Myocyte (in vitro differentiated cells): ENCODE measurements at regions not wholly inside any gene's neighbourhood (a gene's known extent, or its start where the extent isn't known, plus 50 kb on each side); places are given as distances from the start of the nearest gene placed in this dataset.
"Not testable (repeated sequence)": the region's sequence is repeated elsewhere in the genome, so short reads cannot be mapped to it uniquely, and the experiment has no call there.

Experiments
- DNase-seq: peaks from one replicate; pipeline ENCODE4 v3.0.0-alpha.2; 2012; ENCODE audit warnings: low read depth

- DNase-seq: peak; percentile 73
Measured at GRCh38 chr6:6932968-6933367, 174.8 kb upstream of the RREB1 start.

GRCh38 chr6:6940031-6941025 lies 167.4 kb upstream of the RREB1 start:
- DNase-seq: no peak

- DNase-seq: no peak
Measured at GRCh38 chr6:6941201-6941600, 166.6 kb upstream of the RREB1 start.

GRCh38 chr6:6942091-6942490 lies 165.7 kb upstream of the RREB1 start:
- no peak for DNase-seq

GRCh38 chr6:6942831-6943230 lies 164.9 kb upstream of the RREB1 start:
- DNase-seq: peak; percentile 97

GRCh38 chr6:6943421-6943820 lies 164.3 kb upstream of the RREB1 start:
- DNase-seq: no peak

GRCh38 chr6:6946206-6947155 lies 161.3 kb upstream of the RREB1 start:
- DNase-seq: no peak

GRCh38 chr6:6950373-6951145 lies 157.2 kb upstream of the RREB1 start:
- DNase-seq: no peak

GRCh38 chr6:6951355-6951754 lies 156.4 kb upstream of the RREB1 start:
- DNase-seq: no peak

GRCh38 chr6:6952484-6952883 lies 155.3 kb upstream of the RREB1 start:
- DNase-seq: no peak

- DNase-seq: not testable (repeated sequence)
Measured at GRCh38 chr6:6952927-6953326, 154.8 kb upstream of the RREB1 start.

GRCh38 chr6:6960571-6961251 lies 147.1 kb upstream of the RREB1 start:
- no peak for DNase-seq

- no peak for DNase-seq
Measured at GRCh38 chr6:6962086-6962485, 145.7 kb upstream of the RREB1 start.

- no peak for DNase-seq
Measured at GRCh38 chr6:6962699-6963098, 145.1 kb upstream of the RREB1 start.

- DNase-seq: not testable (repeated sequence)
Measured at GRCh38 chr6:6963390-6963789, 144.4 kb upstream of the RREB1 start.

GRCh38 chr6:6964675-6965074 lies 143.1 kb upstream of the RREB1 start:
- no peak for DNase-seq

- no peak for DNase-seq
Measured at GRCh38 chr6:6966127-6966526, 141.6 kb upstream of the RREB1 start.

- no peak for DNase-seq
Measured at GRCh38 chr6:6966569-6966968, 141.2 kb upstream of the RREB1 start.

GRCh38 chr6:6968357-6968730 lies 139.4 kb upstream of the RREB1 start:
- DNase-seq: no peak

- no peak for DNase-seq
Measured at GRCh38 chr6:6968731-6969552, 138.8 kb upstream of the RREB1 start.
